ENCODE measurements at regions not wholly inside any gene's neighbourhood (a gene's known extent, or its start where the extent isn't known, plus 50 kb on each side); places are given as distances from the start of the nearest gene placed in this dataset.

GRCh38 chr18:46282646-46283045, 178.5 kb downstream of the HAUS1 start:
- Histone ChIP-seq H3K36me3 (ENCODE audit: insufficient read depth, low read length) (no peaks in the 10 kb centered on the region), H3K9ac (ENCODE audit: low read depth, low read length) (no peak overlapping the region), H3K4me1 (ENCODE audit: insufficient read depth, low read length) (peaks cover 10% of the 10 kb centered on the region; the same call in 1 of the 2 replicates), H3K9me3 (ENCODE audit: control insufficient read depth, insufficient read depth, low read length) (no peaks in the 10 kb centered on the region)

- Histone ChIP-seq H3K4me1 (ENCODE audit: insufficient read depth, low read length) (peaks cover 10% of the 10 kb centered on the region; the same call in 1 of the 2 replicates), H3K9me3 (ENCODE audit: control insufficient read depth, insufficient read depth, low read length) (no peaks in the 10 kb centered on the region), H3K36me3 (ENCODE audit: insufficient read depth, low read length) (no peaks in the 10 kb centered on the region), H3K9ac (ENCODE audit: low read depth, low read length) (no peak overlapping the region)
Observed at GRCh38 chr18:46283268-46283667, 179.1 kb downstream of the HAUS1 start.

GRCh38 chr18:46283895-46284295, 179.7 kb downstream of the HAUS1 start:
- peaks cover 10% of the 10 kb centered on the region; the same call in 1 of the 2 replicates for H3K4me1 ChIP-seq (ENCODE audit: insufficient read depth, low read length)
- no peaks in the 10 kb centered on the region for H3K36me3 ChIP-seq (ENCODE audit: insufficient read depth, low read length)
- no peaks in the 10 kb centered on the region for H3K9me3 ChIP-seq (ENCODE audit: control insufficient read depth, insufficient read depth, low read length)
- H3K9ac ChIP-seq (ENCODE audit: low read depth, low read length): no peak overlapping the region

- Histone ChIP-seq H3K9me3 (ENCODE audit: control insufficient read depth, insufficient read depth, low read length) (no peaks in the 10 kb centered on the region), H3K36me3 (ENCODE audit: insufficient read depth, low read length) (no peaks in the 10 kb centered on the region), H3K4me1 (ENCODE audit: insufficient read depth, low read length) (0 out of 2 replicates have a peak, but pooled peaks cover 7% of the 10 kb centered on the region), H3K9ac (ENCODE audit: low read depth, low read length) (no peak overlapping the region)
Observed at GRCh38 chr18:46289463-46289862, 185.3 kb downstream of the HAUS1 start.

- H3K9ac ChIP-seq (ENCODE audit: low read depth, low read length): no peak overlapping the region
- no peaks in the 10 kb centered on the region for H3K36me3 ChIP-seq (ENCODE audit: insufficient read depth, low read length)
- H3K9me3 ChIP-seq (ENCODE audit: control insufficient read depth, insufficient read depth, low read length): no peaks in the 10 kb centered on the region
- H3K4me1 ChIP-seq (ENCODE audit: insufficient read depth, low read length): 0 out of 2 replicates have a peak, but pooled peaks cover 7% of the 10 kb centered on the region
Observed at GRCh38 chr18:46289931-46290330, 185.7 kb downstream of the HAUS1 start.

- H3K9me3 ChIP-seq (ENCODE audit: control insufficient read depth, insufficient read depth, low read length): no peaks in the 10 kb centered on the region
- 0 out of 2 replicates have a peak, but pooled peaks cover 7% of the 10 kb centered on the region for H3K4me1 ChIP-seq (ENCODE audit: insufficient read depth, low read length)
- H3K9ac ChIP-seq (ENCODE audit: low read depth, low read length): no peak overlapping the region
- H3K36me3 ChIP-seq (ENCODE audit: insufficient read depth, low read length): no peaks in the 10 kb centered on the region
Observed at GRCh38 chr18:46290440-46291020, 186.3 kb downstream of the HAUS1 start.

- H3K9ac ChIP-seq (ENCODE audit: low read depth, low read length): no peak overlapping the region
- H3K4me1 ChIP-seq (ENCODE audit: insufficient read depth, low read length): 0 out of 2 replicates have a peak, but pooled peaks cover 7% of the 10 kb centered on the region
- no peaks in the 10 kb centered on the region for H3K36me3 ChIP-seq (ENCODE audit: insufficient read depth, low read length)
- H3K9me3 ChIP-seq (ENCODE audit: control insufficient read depth, insufficient read depth, low read length): no peaks in the 10 kb centered on the region
Observed at GRCh38 chr18:46291149-46291548, 187.0 kb downstream of the HAUS1 start.

- H3K9me3 ChIP-seq (ENCODE audit: control insufficient read depth, insufficient read depth, low read length): no peaks in the 10 kb centered on the region
- H3K36me3 ChIP-seq (ENCODE audit: insufficient read depth, low read length): no peaks in the 10 kb centered on the region
- H3K4me1 ChIP-seq (ENCODE audit: insufficient read depth, low read length): 0 out of 2 replicates have a peak, but pooled peaks cover 7% of the 10 kb centered on the region
- H3K9ac ChIP-seq (ENCODE audit: low read depth, low read length): no peak overlapping the region; the same call in 1 of the 2 replicates
Observed at GRCh38 chr18:46293742-46294181, 189.6 kb downstream of the HAUS1 start.

- 0 out of 2 replicates have a peak, but pooled peaks cover 7% of the 10 kb centered on the region for H3K4me1 ChIP-seq (ENCODE audit: insufficient read depth, low read length)
- H3K9me3 ChIP-seq (ENCODE audit: control insufficient read depth, insufficient read depth, low read length): no peaks in the 10 kb centered on the region
- no peaks in the 10 kb centered on the region for H3K36me3 ChIP-seq (ENCODE audit: insufficient read depth, low read length)
- H3K9ac ChIP-seq (ENCODE audit: low read depth, low read length): no peak overlapping the region; the same call in 1 of the 2 replicates
Observed at GRCh38 chr18:46294318-46294717, 190.1 kb downstream of the HAUS1 start.

GRCh38 chr18:46294751-46295150, 190.6 kb downstream of the HAUS1 start:
- Histone ChIP-seq H3K9ac (ENCODE audit: low read depth, low read length) (no peak overlapping the region), H3K36me3 (ENCODE audit: insufficient read depth, low read length) (no peaks in the 10 kb centered on the region), H3K4me1 (ENCODE audit: insufficient read depth, low read length) (0 out of 2 replicates have a peak, but pooled peaks cover 7% of the 10 kb centered on the region), H3K9me3 (ENCODE audit: control insufficient read depth, insufficient read depth, low read length) (no peaks in the 10 kb centered on the region)

GRCh38 chr18:46295416-46295815, 191.2 kb downstream of the HAUS1 start:
- Histone ChIP-seq H3K36me3 (ENCODE audit: insufficient read depth, low read length) (no peaks in the 10 kb centered on the region), H3K9ac (ENCODE audit: low read depth, low read length) (no peak overlapping the region), H3K4me1 (ENCODE audit: insufficient read depth, low read length) (0 out of 2 replicates have a peak, but pooled peaks cover 7% of the 10 kb centered on the region), H3K9me3 (ENCODE audit: control insufficient read depth, insufficient read depth, low read length) (no peaks in the 10 kb centered on the region)

GRCh38 chr18:46296656-46297055, 192.5 kb downstream of the HAUS1 start:
- Histone ChIP-seq H3K4me1 (ENCODE audit: insufficient read depth, low read length) (0 out of 2 replicates have a peak, but pooled peaks cover 7% of the 10 kb centered on the region), H3K36me3 (ENCODE audit: insufficient read depth, low read length) (no peaks in the 10 kb centered on the region), H3K9me3 (ENCODE audit: control insufficient read depth, insufficient read depth, low read length) (no peaks in the 10 kb centered on the region), H3K9ac (ENCODE audit: low read depth, low read length) (no peak overlapping the region)

- H3K36me3 ChIP-seq (ENCODE audit: insufficient read depth, low read length): no peaks in the 10 kb centered on the region
- 0 out of 2 replicates have a peak, but pooled peaks cover 7% of the 10 kb centered on the region for H3K4me1 ChIP-seq (ENCODE audit: insufficient read depth, low read length)
- no peaks in the 10 kb centered on the region for H3K9me3 ChIP-seq (ENCODE audit: control insufficient read depth, insufficient read depth, low read length)
- H3K9ac ChIP-seq (ENCODE audit: low read depth, low read length): no peak overlapping the region
Observed at GRCh38 chr18:46297124-46297523, 192.9 kb downstream of the HAUS1 start.

- 0 out of 2 replicates have a peak, but pooled peaks cover 7% of the 10 kb centered on the region for H3K4me1 ChIP-seq (ENCODE audit: insufficient read depth, low read length)
- H3K9me3 ChIP-seq (ENCODE audit: control insufficient read depth, insufficient read depth, low read length): no peaks in the 10 kb centered on the region
- H3K9ac ChIP-seq (ENCODE audit: low read depth, low read length): no peak overlapping the region
- H3K36me3 ChIP-seq (ENCODE audit: insufficient read depth, low read length): no peaks in the 10 kb centered on the region
Observed at GRCh38 chr18:46297621-46298020, 193.4 kb downstream of the HAUS1 start.

GRCh38 chr18:46298511-46298910, 194.3 kb downstream of the HAUS1 start:
- H3K9me3 ChIP-seq (ENCODE audit: control insufficient read depth, insufficient read depth, low read length): peaks cover 4% of the 10 kb centered on the region; the same call in 1 of the 2 replicates
- H3K36me3 ChIP-seq (ENCODE audit: insufficient read depth, low read length): no peaks in the 10 kb centered on the region
- 0 out of 2 replicates have a peak, but pooled peaks cover 5% of the 10 kb centered on the region for H3K4me1 ChIP-seq (ENCODE audit: insufficient read depth, low read length)
- no peak overlapping the region for H3K9ac ChIP-seq (ENCODE audit: low read depth, low read length)

Data from ES-I3 (cell line).